ENCODE measurements at regions not wholly inside any gene's neighbourhood (a gene's known extent, or its start where the extent isn't known, plus 50 kb on each side); places are given as distances from the start of the nearest gene placed in this dataset.
A peak's percentile ranks its signal among the peaks of the same experiment; 100 is the strongest.

DNA sequence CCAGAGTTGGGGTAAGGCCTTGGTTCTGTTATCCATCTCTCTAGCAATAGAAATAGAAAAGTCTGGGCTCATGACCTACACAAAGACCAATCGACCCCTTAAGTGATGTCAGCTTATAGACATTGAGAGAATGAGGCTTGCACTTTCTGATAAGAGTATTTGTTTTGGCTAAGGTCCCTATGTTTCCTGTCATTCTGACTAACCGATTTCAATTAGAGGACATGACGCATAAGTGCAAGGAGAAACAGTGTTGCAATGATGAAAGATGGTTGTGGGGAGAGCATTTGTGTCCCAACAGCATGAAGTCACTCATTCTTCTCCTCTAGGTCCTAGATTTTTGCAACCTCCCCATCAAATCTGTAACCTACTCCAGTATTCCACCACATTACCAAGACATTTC lies 255.1 kb downstream of the MAT2B start:
- no peaks in the 10 kb centered on the region for H3K9me3 Mint-ChIP-seq
- H3K4me3 Mint-ChIP-seq, result no peak overlapping the region
- peaks cover 21% of the 10 kb centered on the region for H3K4me1 Mint-ChIP-seq
- no peak overlapping the region for H3K27ac Mint-ChIP-seq
- no peaks in the 10 kb centered on the region for H3K36me3 Mint-ChIP-seq
- no peaks in the 10 kb centered on the region for H3K27me3 Mint-ChIP-seq
- ATAC-seq, result no peak

DNA sequence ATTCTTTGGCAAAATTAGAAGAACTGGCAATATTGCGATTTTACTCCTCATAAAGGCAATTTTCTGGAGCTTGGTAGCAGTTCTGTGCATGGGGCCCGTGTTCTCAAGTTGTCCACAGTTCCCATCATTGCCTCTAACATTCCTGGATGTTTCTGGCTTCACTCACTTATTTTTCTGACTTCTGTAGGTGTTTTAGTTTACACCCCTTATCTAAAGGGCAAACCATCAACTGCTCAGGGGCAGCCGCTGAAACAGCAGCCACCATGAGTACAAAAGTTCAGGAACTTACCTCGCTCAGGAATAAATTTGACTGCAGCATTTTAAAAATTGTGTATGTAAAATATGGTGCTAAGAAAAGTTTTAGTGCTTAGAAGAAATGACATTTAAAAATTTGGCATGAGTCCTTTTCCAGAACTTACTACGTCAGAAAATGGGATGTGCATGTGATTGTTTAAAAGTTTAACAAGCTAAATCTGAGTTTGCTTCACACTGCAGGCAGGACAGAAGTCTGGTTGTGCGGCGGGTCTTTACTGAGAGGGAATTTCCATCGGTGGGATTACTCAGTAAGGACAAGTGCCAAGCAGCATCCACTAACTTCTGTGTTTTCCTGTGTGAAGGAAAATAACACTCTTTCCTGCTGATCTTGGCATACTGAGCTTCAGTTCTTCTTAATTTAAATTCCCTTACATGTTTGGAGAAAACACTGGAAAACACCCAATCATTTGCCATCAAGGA lies 261.7 kb downstream of the MAT2B start:
- Mint-ChIP-seq H3K9me3 (no peaks in the 10 kb centered on the region), H3K27ac (no peak overlapping the region), H3K36me3 (no peaks in the 10 kb centered on the region), H3K27me3 (no peaks in the 10 kb centered on the region), H3K4me1 (peaks cover 6% of the 10 kb centered on the region), H3K4me3 (no peak overlapping the region)
- no peak for ATAC-seq

- Mint-ChIP-seq H3K9me3 (no peaks in the 10 kb centered on the region), H3K4me3 (no peak overlapping the region), H3K27me3 (no peaks in the 10 kb centered on the region), H3K36me3 (no peaks in the 10 kb centered on the region), H3K27ac (no peak overlapping the region), H3K4me1 (peaks cover 6% of the 10 kb centered on the region)
- ATAC-seq, result no peak
Observed at GRCh38 chr5:163770625-163771024, 265.2 kb downstream of the MAT2B start.

DNA sequence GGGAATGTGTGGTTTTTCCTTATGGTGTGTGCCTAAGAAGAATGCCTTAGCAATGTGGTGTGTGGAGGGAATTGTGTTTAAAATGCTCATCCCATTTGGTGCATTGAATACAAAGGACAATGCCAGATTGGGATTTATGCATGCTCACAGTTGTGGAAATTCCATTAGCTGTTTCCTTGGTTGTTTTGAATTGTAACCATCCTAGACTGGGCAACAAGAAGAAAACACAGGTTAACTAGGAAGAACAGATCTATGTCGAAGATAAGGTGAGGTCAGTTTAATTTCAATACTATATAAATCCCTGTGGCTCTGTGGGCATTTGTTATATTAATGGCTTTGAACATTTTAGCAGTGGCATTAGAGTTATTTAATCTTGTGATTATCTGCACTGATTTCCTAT lies 266.8 kb downstream of the MAT2B start:
- Mint-ChIP-seq H3K27ac (no peak overlapping the region), H3K36me3 (no peaks in the 10 kb centered on the region), H3K4me3 (no peak overlapping the region), H3K9me3 (no peaks in the 10 kb centered on the region), H3K4me1 (no peaks in the 10 kb centered on the region), H3K27me3 (no peaks in the 10 kb centered on the region)
- no peak for ATAC-seq

DNA sequence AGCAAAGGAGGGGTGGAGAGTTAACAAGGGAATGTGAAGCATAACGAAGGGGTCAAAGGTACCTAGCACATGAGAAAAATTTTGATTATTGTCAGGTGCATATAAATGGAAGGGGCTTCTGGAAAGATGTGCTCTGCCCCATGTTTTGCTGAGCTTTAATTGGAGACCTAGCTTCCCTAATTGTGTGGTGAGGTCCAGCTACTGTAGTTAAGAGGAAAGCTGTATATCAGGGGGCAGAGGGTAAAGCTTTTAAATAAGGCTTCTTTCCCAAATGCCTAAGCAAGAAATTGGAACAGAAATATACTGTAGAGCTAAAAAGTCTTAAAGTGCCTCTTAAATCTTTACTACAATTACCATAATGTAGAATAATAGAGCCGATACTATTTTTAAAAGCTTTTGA lies 267.2 kb downstream of the MAT2B start:
- Mint-ChIP-seq H3K27ac (no peak overlapping the region), H3K9me3 (no peaks in the 10 kb centered on the region), H3K4me1 (no peaks in the 10 kb centered on the region), H3K4me3 (no peak overlapping the region), H3K27me3 (no peaks in the 10 kb centered on the region), H3K36me3 (no peaks in the 10 kb centered on the region)
- no peak for ATAC-seq

DNA sequence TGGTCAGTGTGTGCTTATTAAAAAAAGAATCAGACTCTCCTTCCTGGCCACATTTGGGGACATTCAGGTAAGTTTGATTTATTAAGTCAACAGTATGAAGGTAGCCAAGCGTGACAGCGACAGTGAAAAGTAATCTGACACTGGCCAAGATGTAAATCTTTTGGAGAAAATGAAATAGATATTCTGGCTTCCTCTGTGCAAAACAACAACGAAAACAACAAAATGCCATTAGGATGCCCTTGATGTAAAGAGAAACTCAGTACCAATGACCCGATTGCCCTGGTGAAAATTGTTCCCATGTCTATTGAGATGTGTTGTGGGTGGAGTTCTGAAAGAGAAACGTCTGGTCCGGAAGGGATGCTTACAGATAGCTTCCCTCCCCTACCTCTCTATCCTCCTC lies 267.8 kb downstream of the MAT2B start:
- H3K27ac Mint-ChIP-seq, result no peak overlapping the region
- ATAC-seq, result no peak
- no peaks in the 10 kb centered on the region for H3K4me1 Mint-ChIP-seq
- H3K27me3 Mint-ChIP-seq, result no peaks in the 10 kb centered on the region
- H3K9me3 Mint-ChIP-seq, result no peaks in the 10 kb centered on the region
- no peaks in the 10 kb centered on the region for H3K36me3 Mint-ChIP-seq
- H3K4me3 Mint-ChIP-seq, result no peak overlapping the region

DNA sequence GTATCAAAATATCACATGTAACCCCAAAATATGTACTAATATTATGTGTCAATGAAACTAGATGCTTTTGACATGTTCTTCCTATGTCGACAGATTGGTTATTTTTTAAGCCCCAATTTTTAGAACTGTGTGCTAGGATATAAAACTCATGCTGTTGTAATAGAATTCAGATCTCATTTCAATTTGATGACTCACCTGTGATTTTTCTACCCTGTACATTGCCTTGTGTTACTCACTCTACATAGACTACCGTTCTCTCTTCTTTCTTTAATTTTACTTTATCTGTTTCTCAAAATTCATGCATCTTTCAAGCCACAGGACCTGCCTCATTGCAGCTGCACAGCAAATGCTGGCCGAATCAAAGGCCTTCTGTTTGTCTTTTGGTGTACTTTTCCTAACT lies 284.5 kb downstream of the MAT2B start:
- Mint-ChIP-seq H3K4me1 (peaks cover 21% of the 10 kb centered on the region), H3K36me3 (peaks cover 8% of the 10 kb centered on the region), H3K27ac (no peak overlapping the region), H3K9me3 (peaks cover 19% of the 10 kb centered on the region), H3K27me3 (no peaks in the 10 kb centered on the region), H3K4me3 (no peak overlapping the region)
- ATAC-seq, result no peak

DNA sequence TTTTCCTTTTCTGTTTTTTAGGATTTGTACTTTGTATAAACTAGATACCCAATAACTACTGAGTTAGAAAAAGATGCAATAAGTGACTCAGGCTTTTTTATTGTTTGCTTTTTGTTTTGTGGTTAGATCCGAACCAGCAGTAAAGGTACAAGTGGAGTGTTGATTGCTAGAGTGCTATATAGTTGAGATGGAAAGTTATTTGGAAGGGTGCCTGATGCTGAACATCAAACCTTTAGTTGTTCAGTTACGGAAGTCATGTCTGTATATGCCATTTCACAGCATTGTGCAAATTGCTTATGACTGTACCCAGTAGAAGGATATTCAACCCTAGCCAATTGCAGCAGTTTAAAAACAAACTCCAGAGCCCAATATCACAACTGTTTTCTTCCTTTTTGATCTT lies 285.1 kb downstream of the MAT2B start:
- peaks cover 18% of the 10 kb centered on the region for H3K9me3 Mint-ChIP-seq
- H3K4me3 Mint-ChIP-seq, result no peak overlapping the region
- ATAC-seq, result no peak
- H3K36me3 Mint-ChIP-seq, result peaks cover 8% of the 10 kb centered on the region
- no peak overlapping the region for H3K27ac Mint-ChIP-seq
- peaks cover 21% of the 10 kb centered on the region for H3K4me1 Mint-ChIP-seq
- H3K27me3 Mint-ChIP-seq, result no peaks in the 10 kb centered on the region

GRCh38 chr5:163794993-163795392 lies 289.6 kb downstream of the MAT2B start:
- Mint-ChIP-seq H3K4me3 (no peak overlapping the region), H3K9me3 (peaks cover 3% of the 10 kb centered on the region), H3K36me3 (no peaks in the 10 kb centered on the region), H3K27me3 (no peaks in the 10 kb centered on the region), H3K4me1 (peaks cover 21% of the 10 kb centered on the region), H3K27ac (no peak overlapping the region)
- no peak for ATAC-seq

DNA sequence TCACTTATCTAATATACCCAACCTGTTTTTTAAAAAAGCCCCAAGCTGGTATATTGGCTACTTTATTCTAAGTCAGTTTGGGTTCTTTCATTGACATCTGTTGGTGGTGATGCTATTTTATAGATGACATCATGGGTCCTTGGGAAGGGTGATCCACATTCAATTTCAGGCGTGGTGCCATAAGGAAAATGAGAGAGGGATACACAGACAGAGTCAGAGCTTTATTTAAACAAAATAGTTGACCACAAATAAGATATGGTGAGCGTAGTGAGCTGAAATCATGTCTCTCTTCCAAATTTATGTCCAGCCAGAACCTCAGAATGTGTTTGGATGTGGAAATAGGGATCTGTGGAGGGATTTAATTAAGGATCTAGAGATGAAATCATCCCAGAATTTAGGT lies 302.4 kb downstream of the MAT2B start:
- Mint-ChIP-seq H3K27me3 (no peaks in the 10 kb centered on the region), H3K4me3 (no peak overlapping the region), H3K4me1 (peaks cover 15% of the 10 kb centered on the region), H3K9me3 (no peaks in the 10 kb centered on the region), H3K36me3 (no peaks in the 10 kb centered on the region), H3K27ac (no peak overlapping the region)
- ATAC-seq, result no peak

- ATAC-seq, result no peak
- Mint-ChIP-seq H3K27ac (peak overlapping the region; percentile 49), H3K9me3 (no peaks in the 10 kb centered on the region), H3K36me3 (no peaks in the 10 kb centered on the region), H3K27me3 (no peaks in the 10 kb centered on the region), H3K4me3 (no peak overlapping the region), H3K4me1 (peaks cover 25% of the 10 kb centered on the region)
Observed at GRCh38 chr5:163809473-163809872, 304.1 kb downstream of the MAT2B start.

DNA sequence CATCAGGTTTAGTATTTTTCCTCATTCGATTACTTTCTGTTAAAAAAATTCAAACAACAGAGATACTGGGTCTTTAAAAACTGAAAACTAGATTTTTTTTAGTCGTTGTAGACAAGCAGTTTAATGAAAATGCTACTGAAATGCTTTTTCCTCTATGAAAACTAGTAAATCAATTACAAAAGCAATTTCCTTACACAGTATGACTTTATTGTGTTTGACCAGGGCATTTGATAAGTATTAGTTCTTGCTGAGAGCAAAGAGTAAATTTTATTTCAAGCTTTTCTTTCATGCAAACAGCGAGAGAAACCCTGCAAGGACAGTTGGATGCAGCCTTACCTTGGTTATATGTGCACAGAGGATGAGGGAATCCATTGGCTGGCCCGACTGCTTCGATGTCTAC lies 308.5 kb downstream of the MAT2B start:
- H3K4me1 Mint-ChIP-seq, result peaks cover 31% of the 10 kb centered on the region
- no peak overlapping the region for H3K4me3 Mint-ChIP-seq
- peaks cover 13% of the 10 kb centered on the region for H3K9me3 Mint-ChIP-seq
- H3K36me3 Mint-ChIP-seq, result peaks cover 12% of the 10 kb centered on the region
- no peak for ATAC-seq
- H3K27me3 Mint-ChIP-seq, result no peaks in the 10 kb centered on the region
- peak overlapping the region; percentile 14 for H3K27ac Mint-ChIP-seq

DNA sequence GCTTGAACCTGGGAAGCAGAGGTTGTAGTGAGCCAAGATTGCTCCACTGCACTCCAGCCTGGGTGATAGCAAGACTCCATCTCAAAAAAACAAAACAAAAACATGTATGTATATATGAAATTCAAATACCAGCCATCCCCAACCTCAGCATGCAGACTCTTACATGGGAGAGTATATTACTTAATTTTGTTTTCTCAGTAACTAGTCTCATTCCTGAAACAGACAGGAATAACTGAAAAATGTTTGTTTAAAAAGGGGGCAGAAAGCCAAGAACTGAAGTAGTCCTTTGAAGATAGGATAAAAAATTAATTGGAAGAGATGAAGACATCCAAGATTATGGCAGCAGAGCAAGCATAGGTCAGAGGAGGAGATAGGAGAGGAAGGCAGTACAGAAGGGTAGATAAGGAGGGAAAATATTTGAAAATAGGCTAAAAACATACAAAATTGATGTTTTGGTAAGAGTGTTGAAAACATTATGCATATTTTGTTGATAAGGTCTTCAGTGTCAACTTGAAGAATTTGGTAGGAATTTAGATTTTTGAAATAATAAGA lies 309.9 kb downstream of the MAT2B start:
- peaks cover 18% of the 10 kb centered on the region for H3K9me3 Mint-ChIP-seq
- no peak overlapping the region for H3K27ac Mint-ChIP-seq
- no peak for ATAC-seq
- peaks cover 19% of the 10 kb centered on the region for H3K36me3 Mint-ChIP-seq
- peaks cover 20% of the 10 kb centered on the region for H3K4me1 Mint-ChIP-seq
- H3K27me3 Mint-ChIP-seq, result no peaks in the 10 kb centered on the region
- H3K4me3 Mint-ChIP-seq, result no peak overlapping the region

DNA sequence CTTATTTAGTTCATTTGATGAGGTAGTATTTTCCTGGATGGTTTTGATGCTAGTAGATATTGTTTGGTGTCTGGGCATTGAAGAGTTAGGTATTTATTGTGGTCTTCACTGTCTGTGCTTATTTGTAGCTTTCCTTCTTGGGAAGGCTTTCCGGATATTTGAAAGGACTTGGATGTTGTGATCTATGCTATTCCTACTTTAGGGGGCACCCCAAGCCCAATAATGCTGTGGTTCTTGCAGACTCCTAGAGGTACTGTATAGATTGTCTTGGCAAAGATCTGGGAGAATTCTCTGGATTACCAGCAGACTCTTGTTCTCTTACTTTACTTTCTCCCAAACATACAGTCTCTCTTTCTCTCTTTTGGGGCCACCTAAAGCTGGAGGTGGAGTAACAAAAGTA lies 315.7 kb downstream of the MAT2B start:
- no peak overlapping the region for H3K4me3 Mint-ChIP-seq
- H3K4me1 Mint-ChIP-seq, result no peaks in the 10 kb centered on the region
- no peak for ATAC-seq
- H3K36me3 Mint-ChIP-seq, result peaks cover 28% of the 10 kb centered on the region
- no peaks in the 10 kb centered on the region for H3K27me3 Mint-ChIP-seq
- H3K27ac Mint-ChIP-seq, result no peak overlapping the region
- H3K9me3 Mint-ChIP-seq, result peaks cover 24% of the 10 kb centered on the region

- H3K27me3 Mint-ChIP-seq, result no peaks in the 10 kb centered on the region
- H3K36me3 Mint-ChIP-seq, result peaks cover 20% of the 10 kb centered on the region
- no peak for ATAC-seq
- H3K4me1 Mint-ChIP-seq, result no peaks in the 10 kb centered on the region
- H3K4me3 Mint-ChIP-seq, result no peak overlapping the region
- H3K9me3 Mint-ChIP-seq, result peaks cover 20% of the 10 kb centered on the region
- no peak overlapping the region for H3K27ac Mint-ChIP-seq
Observed at GRCh38 chr5:163822548-163822947, 317.1 kb downstream of the MAT2B start.

DNA sequence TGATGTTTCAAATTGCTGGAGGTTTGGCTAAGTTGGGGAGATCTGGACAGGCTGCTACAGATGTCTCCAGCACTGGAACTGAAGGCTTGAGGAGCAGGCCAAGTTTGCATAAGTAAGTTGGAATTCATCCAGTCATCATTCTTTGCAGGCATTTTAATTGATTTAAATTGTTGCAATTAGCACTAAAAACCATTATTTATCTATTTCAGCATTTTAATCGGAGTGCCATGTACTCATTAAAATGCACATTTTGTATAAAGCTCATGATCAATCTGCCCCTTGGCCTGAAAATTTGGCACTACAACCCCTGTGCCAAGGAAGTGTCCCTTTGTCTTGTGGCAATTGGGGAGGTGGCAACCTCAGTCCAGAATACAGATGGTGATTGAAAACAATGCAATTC lies 320.2 kb downstream of the MAT2B start:
- H3K9me3 Mint-ChIP-seq, result peaks cover 7% of the 10 kb centered on the region
- no peak overlapping the region for H3K27ac Mint-ChIP-seq
- H3K4me3 Mint-ChIP-seq, result no peak overlapping the region
- no peak for ATAC-seq
- H3K27me3 Mint-ChIP-seq, result no peaks in the 10 kb centered on the region
- peaks cover 5% of the 10 kb centered on the region for H3K36me3 Mint-ChIP-seq
- peaks cover 12% of the 10 kb centered on the region for H3K4me1 Mint-ChIP-seq
